Testis (tissue), 2 donors: ENCODE measurements at regions not wholly inside any gene's neighbourhood (a gene's known extent, or its start where the extent isn't known, plus 50 kb on each side); places are given as distances from the start of the nearest gene placed in this dataset.

Experiments used
- DNase-seq: peaks from one replicate; pipeline ENCODE4 v3.0.0-alpha.2; 2019
- H3K27ac ChIP-seq, 2 donors: fragments of 200-600 bp; sonication (generic); one replicate each; pipeline ENCODE4 v1.5.1; 2019
- H3K27me3 ChIP-seq: fragments of 200-600 bp; sonication (generic); one replicate; pipeline ENCODE4 v1.5.1; 2019
- H3K36me3 ChIP-seq: fragments of 200-600 bp; sonication (generic); one replicate; pipeline ENCODE4 v1.5.1; 2017; ENCODE audit warnings: low read depth; ENCODE audit errors: missing control alignments
- H3K4me1 ChIP-seq: fragments of 200-600 bp; sonication (generic); one replicate; pipeline ENCODE4 v1.5.1; 2019
- H3K4me3 ChIP-seq, 2 donors: fragments of 200-600 bp; sonication (generic); one replicate each; pipeline ENCODE4 v1.5.1; 2017 to 2019
- H3K9me3 ChIP-seq: fragments of 200-600 bp; sonication (generic); one replicate; pipeline ENCODE4 v1.5.1; 2017
- POLR2A ChIP-seq: fragments of 450-650 bp; IDR thresholded peaks from one replicate; pipeline ENCODE4 v1.6.1; 2017; ENCODE audit warnings: antibody characterized with exemption, mild to moderate bottlenecking, moderate library complexity
- WGBS, 2 donors: methylation state at CpG; one replicate each; pipeline ENCODE4 v1.1.5; 2018; 5-methylcytosine and 5-hydroxymethylcytosine counted together
- intact Hi-C: fragments of 100-400 bp; cut with DNase I; formaldehyde crosslinking; loops from one replicate; pipeline ENCODE4 v1.15.1; 2023; ENCODE audit warnings: low total_unique reads
- TF ChIP-seq, protein P1 (sequence below), 3 experiments: fragments of 450-650 bp in 2 of 3; fragments of 200-600 bp in 1 of 3; sonication (generic) in 1 of 3; IDR thresholded peaks; one replicate each; pipeline ENCODE4 v1.5.1; 2016 to 2019; ENCODE audit warnings: antibody characterized with exemption in 3 of 3, mild to moderate bottlenecking in 2 of 3, moderate library complexity in 1 of 3

DNA sequence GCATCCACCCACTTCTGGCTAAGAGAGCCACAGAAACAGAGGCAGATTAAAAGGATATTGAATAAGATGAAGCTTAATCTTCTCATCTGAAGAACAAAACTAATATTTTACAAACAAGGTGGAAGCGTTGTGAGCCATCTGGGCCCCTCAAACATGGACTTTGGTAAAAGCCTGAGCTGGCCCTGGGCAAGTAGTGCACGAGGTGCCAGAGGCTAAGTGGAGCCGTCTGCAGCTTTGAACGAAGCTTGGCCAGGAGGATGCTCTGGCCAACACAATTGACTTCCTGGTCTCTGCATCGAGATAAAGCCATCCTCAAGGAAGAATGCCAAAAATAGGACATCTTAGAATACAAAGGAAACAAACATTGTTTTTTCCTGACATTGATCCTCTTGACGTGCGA is 53.2 kb upstream of the PLEKHG1 start:
- Histone ChIP-seq H3K36me3 (no peaks in the 10 kb centered on the region), H3K4me1 (peaks cover 11% of the 10 kb centered on the region), H3K27ac (no peak overlapping the region), H3K4me3 (no peak overlapping the region), H3K9me3 (no peaks in the 10 kb centered on the region), H3K27me3 (no peaks in the 10 kb centered on the region)
- no peak for DNase-seq
- intact Hi-C loops = no loop called here
- TF ChIP-seq, protein P1, sequence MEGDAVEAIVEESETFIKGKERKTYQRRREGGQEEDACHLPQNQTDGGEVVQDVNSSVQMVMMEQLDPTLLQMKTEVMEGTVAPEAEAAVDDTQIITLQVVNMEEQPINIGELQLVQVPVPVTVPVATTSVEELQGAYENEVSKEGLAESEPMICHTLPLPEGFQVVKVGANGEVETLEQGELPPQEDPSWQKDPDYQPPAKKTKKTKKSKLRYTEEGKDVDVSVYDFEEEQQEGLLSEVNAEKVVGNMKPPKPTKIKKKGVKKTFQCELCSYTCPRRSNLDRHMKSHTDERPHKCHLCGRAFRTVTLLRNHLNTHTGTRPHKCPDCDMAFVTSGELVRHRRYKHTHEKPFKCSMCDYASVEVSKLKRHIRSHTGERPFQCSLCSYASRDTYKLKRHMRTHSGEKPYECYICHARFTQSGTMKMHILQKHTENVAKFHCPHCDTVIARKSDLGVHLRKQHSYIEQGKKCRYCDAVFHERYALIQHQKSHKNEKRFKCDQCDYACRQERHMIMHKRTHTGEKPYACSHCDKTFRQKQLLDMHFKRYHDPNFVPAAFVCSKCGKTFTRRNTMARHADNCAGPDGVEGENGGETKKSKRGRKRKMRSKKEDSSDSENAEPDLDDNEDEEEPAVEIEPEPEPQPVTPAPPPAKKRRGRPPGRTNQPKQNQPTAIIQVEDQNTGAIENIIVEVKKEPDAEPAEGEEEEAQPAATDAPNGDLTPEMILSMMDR (IDR thresholded peaks at IDR 0.05) = no peak
- no peak for TF ChIP-seq POLR2A
- 35 to 44% methylated on average over 7 of the region's 7 CpGs for WGBS, 2 donors

DNA sequence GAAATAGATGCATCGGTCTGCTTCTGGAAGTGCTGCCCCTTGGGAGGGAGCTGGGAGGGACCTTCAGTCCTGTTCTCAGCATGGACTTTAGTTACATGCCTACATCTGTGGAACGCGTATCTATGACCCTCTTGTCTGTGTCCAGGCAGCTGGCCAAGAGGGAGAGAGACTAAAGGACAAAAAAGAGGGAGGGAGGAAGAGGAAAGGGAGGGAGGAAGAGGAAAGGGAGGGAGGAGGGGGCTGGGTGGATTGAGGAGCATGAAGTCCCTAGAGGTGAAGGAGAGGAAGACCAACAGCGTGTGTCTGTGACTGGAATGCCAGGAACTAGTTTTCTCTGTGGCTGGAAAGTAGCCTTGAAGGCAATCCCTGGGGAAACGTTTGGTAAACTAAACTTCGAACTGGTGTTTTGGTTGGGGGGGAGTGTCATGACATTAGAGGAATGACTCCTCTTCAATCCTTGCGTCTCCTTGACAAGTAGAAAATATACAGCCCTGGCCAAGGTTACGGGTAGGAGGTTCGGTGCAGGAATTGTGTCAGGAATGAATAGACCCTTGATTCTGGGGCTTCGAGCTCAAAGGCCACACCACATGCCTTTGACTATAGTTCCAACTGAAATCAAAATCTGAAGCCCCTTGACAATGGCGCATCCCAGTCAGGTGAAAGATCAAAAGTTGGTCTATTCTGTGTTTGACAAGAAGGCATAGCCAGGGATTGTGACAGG is 52.0 kb upstream of the PLEKHG1 start:
- peak; percentile 33 for DNase-seq
- Histone ChIP-seq H3K4me3 (no peak overlapping the region), H3K4me1 (peaks cover 11% of the 10 kb centered on the region), H3K9me3 (no peaks in the 10 kb centered on the region), H3K27me3 (no peaks in the 10 kb centered on the region), H3K27ac (no peak overlapping the region), H3K36me3 (no peaks in the 10 kb centered on the region)
- WGBS, 2 donors = 48% methylated on average over 11 of the region's 11 CpGs
- TF ChIP-seq, protein P1 (IDR thresholded peaks at IDR 0.05) = no peak
- no peak for TF ChIP-seq POLR2A
- intact Hi-C loops = no loop called here

- no peaks in the 10 kb centered on the region for H3K27me3 ChIP-seq
- peaks cover 11% of the 10 kb centered on the region for H3K4me1 ChIP-seq
- no peak overlapping the region for H3K4me3 ChIP-seq
- TF ChIP-seq, protein P1 (IDR thresholded peaks at IDR 0.05) = no peak
- no peak for TF ChIP-seq POLR2A
- 90 to 93% methylated on average over 4 of the region's 4 CpGs for WGBS, 2 donors
- no peak overlapping the region for H3K27ac ChIP-seq
- no peaks in the 10 kb centered on the region for H3K36me3 ChIP-seq
- intact Hi-C loops = no loop called here
- H3K9me3 ChIP-seq = no peaks in the 10 kb centered on the region
- no peak for DNase-seq
Observed at GRCh38 chr6:150548330-150548729, 51.4 kb upstream of the PLEKHG1 start.

GRCh38 chr6:150549007-150549406 is 50.7 kb upstream of the PLEKHG1 start:
- 96 to 98% methylated on average over 5 of the region's 5 CpGs for WGBS, 2 donors
- H3K4me3 ChIP-seq = no peak overlapping the region
- intact Hi-C loops = no loop called here
- H3K4me1 ChIP-seq = peaks cover 11% of the 10 kb centered on the region
- H3K27me3 ChIP-seq = no peaks in the 10 kb centered on the region
- H3K36me3 ChIP-seq = no peaks in the 10 kb centered on the region
- no peak for TF ChIP-seq POLR2A
- TF ChIP-seq, protein P1 (IDR thresholded peaks at IDR 0.05) = no peak
- no peak overlapping the region for H3K27ac ChIP-seq
- H3K9me3 ChIP-seq = no peaks in the 10 kb centered on the region
- DNase-seq = no peak

DNA sequence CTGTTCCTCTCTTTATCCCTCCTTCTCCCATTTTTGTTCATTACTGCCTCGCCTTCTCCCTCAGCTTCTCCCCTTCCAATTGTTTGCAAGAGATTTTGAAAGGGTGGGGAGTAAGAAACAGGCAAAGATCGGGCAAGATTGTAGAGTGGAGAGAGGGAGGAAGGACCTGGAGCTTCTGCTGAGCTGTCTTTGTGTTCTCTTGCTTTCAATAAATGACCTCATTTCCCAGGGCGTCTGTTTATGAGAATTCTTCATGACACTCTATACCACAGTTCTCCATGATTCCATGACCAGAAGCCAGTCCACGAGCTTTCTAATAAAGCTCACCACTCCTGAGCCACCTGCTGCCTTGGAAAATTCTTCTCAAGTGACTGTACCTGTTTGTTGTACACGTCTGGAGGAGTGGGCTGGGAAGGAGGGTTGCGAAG is 50.0 kb upstream of the PLEKHG1 start:
- peaks cover 11% of the 10 kb centered on the region for H3K4me1 ChIP-seq
- no peak for DNase-seq
- intact Hi-C loops = no loop called here
- no peak for TF ChIP-seq POLR2A
- TF ChIP-seq, protein P1 (IDR thresholded peaks at IDR 0.05) = no peak
- no peaks in the 10 kb centered on the region for H3K27me3 ChIP-seq
- no peak overlapping the region for H3K27ac ChIP-seq
- no peaks in the 10 kb centered on the region for H3K9me3 ChIP-seq
- H3K4me3 ChIP-seq = no peak overlapping the region
- WGBS, 2 donors = 87 to 88% methylated on average over 6 of the region's 6 CpGs
- no peaks in the 10 kb centered on the region for H3K36me3 ChIP-seq
